ENCODE measurements at regions not wholly inside any gene's neighbourhood (a gene's known extent, or its start where the extent isn't known, plus 50 kb on each side); places are given as distances from the start of the nearest gene placed in this dataset.

- no peaks in the 10 kb centered on the region for H3K27me3 ChIP-seq (ENCODE audit: insufficient read depth, low read depth)
- no peak overlapping the region for H3K4me2 ChIP-seq
- H3K36me3 ChIP-seq (ENCODE audit: insufficient read depth): no peaks in the 10 kb centered on the region
- no peak overlapping the region for H3K9ac ChIP-seq
- no peaks in the 10 kb centered on the region for H4K20me1 ChIP-seq (ENCODE audit: insufficient read depth)
- H3K4me3 ChIP-seq (IDR thresholded peaks at IDR 0.05; ENCODE audit: insufficient read depth, low read depth, low read length): no peak overlapping the region
- no peaks in the 10 kb centered on the region for H3K79me2 ChIP-seq (ENCODE audit: insufficient read depth, low read depth)
- no peaks in the 10 kb centered on the region for H3K4me1 ChIP-seq (ENCODE audit: low read depth, poor library complexity, severe bottlenecking)
- H2AFZ ChIP-seq (ENCODE audit: low read depth): no peak overlapping the region
- no peak overlapping the region for H3K27ac ChIP-seq
- TF ChIP-seq, protein P1, sequence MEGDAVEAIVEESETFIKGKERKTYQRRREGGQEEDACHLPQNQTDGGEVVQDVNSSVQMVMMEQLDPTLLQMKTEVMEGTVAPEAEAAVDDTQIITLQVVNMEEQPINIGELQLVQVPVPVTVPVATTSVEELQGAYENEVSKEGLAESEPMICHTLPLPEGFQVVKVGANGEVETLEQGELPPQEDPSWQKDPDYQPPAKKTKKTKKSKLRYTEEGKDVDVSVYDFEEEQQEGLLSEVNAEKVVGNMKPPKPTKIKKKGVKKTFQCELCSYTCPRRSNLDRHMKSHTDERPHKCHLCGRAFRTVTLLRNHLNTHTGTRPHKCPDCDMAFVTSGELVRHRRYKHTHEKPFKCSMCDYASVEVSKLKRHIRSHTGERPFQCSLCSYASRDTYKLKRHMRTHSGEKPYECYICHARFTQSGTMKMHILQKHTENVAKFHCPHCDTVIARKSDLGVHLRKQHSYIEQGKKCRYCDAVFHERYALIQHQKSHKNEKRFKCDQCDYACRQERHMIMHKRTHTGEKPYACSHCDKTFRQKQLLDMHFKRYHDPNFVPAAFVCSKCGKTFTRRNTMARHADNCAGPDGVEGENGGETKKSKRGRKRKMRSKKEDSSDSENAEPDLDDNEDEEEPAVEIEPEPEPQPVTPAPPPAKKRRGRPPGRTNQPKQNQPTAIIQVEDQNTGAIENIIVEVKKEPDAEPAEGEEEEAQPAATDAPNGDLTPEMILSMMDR (conservative IDR thresholded peaks at IDR 0.05; ENCODE audit: low read depth, low read length): no peak
These were observed 111.4 kb downstream of the LUZP4 start for GRCh38 chrX:115400960-115401359.

DNA sequence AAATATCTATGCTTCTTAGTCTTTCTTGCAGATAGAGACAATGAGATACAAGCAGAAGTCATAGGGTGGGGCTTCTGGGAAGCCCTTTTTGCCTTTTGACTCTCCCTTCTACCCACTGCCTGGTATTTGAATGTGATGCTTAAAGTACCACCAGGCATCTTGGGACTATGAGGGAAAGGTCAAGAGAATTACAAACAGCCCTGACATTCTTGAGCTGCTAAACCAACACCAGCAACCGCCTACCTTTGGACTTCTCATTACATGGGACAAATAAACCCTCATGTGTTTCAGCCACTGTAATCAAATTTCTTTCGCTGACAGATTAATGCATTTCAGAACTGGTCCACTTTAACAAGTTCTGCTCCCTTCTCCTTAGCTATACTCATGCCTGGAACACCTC lies 112.8 kb downstream of the LUZP4 start:
- Histone ChIP-seq H3K79me2 (ENCODE audit: insufficient read depth, low read depth) (no peaks in the 10 kb centered on the region), H2AFZ (ENCODE audit: low read depth) (no peak overlapping the region), H4K20me1 (ENCODE audit: insufficient read depth) (no peaks in the 10 kb centered on the region), H3K4me1 (ENCODE audit: low read depth, poor library complexity, severe bottlenecking) (no peaks in the 10 kb centered on the region), H3K4me2 (no peak overlapping the region), H3K9ac (no peak overlapping the region), H3K27me3 (ENCODE audit: insufficient read depth, low read depth) (no peaks in the 10 kb centered on the region), H3K36me3 (ENCODE audit: insufficient read depth) (no peaks in the 10 kb centered on the region), H3K4me3 (IDR thresholded peaks at IDR 0.05; ENCODE audit: insufficient read depth, low read depth, low read length) (no peak overlapping the region), H3K27ac (no peak overlapping the region)
- TF ChIP-seq, protein P1 (conservative IDR thresholded peaks at IDR 0.05; ENCODE audit: low read depth, low read length): no peak

DNA sequence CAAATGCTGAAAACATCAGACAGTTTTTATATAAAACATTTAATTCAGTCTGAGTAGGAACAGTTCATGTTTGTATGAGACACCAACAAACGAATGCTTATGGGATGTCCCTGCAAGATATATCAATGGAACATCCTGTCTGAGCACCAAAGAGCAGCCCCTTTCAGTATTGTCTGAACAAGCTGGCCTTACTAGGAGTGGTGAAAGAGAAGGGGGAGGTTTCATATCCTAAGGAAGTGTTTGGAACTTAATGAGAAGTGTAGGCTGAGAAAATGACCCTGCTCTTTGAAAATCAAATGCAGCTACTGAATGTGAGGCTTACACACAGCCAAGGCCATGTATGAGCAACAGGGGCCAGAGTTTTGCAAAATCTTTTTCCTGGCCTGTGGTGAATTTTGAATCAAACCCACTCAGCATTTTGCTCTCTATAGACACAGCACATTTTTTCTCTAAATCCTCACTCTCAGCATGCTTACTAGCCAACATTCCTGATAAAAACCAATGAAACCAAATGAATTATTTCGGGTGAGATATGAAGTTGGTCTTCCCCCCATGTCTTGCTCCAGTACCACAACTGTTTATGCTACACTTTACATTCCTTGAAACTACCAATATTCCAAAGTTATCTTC lies 119.4 kb downstream of the LUZP4 start:
- TF ChIP-seq, protein P1 (conservative IDR thresholded peaks at IDR 0.05; ENCODE audit: low read depth, low read length): no peak
- Histone ChIP-seq H2AFZ (ENCODE audit: low read depth) (no peak overlapping the region), H3K9ac (no peak overlapping the region), H3K79me2 (ENCODE audit: insufficient read depth, low read depth) (no peaks in the 10 kb centered on the region), H3K27me3 (ENCODE audit: insufficient read depth, low read depth) (no peaks in the 10 kb centered on the region), H3K4me1 (ENCODE audit: low read depth, poor library complexity, severe bottlenecking) (no peaks in the 10 kb centered on the region), H3K36me3 (ENCODE audit: insufficient read depth) (no peaks in the 10 kb centered on the region), H3K4me2 (no peak overlapping the region), H3K27ac (no peak overlapping the region), H4K20me1 (ENCODE audit: insufficient read depth) (no peaks in the 10 kb centered on the region), H3K4me3 (IDR thresholded peaks at IDR 0.05; ENCODE audit: insufficient read depth, low read depth, low read length) (no peak overlapping the region)

DNA sequence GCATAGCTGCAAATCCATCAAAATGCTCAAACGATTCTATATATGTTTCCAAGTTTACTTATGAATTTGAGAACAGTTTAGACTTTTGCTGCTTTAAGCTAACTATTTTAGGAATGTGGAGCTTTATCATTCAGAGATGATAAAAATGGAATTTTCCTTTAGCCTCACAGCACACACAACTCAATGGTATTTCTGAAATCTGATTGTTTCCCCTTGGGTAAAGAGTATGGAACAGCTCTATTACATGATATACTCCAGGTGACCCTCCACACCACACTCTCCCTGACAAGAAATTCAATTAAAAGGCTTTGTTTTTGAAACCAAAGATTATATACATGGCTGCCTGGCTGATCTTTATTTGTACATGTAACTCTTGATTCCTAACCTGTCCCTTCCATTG lies 120.0 kb downstream of the LUZP4 start:
- no peaks in the 10 kb centered on the region for H3K27me3 ChIP-seq (ENCODE audit: insufficient read depth, low read depth)

More for the DNA sequence above, 120.0 kb downstream of the LUZP4 start:
- H3K79me2 ChIP-seq (ENCODE audit: insufficient read depth, low read depth): no peaks in the 10 kb centered on the region
- TF ChIP-seq, protein P1 (conservative IDR thresholded peaks at IDR 0.05; ENCODE audit: low read depth, low read length): no peak
- H2AFZ ChIP-seq (ENCODE audit: low read depth): no peak overlapping the region
- no peaks in the 10 kb centered on the region for H3K4me1 ChIP-seq (ENCODE audit: low read depth, poor library complexity, severe bottlenecking)
- H3K4me3 ChIP-seq (IDR thresholded peaks at IDR 0.05; ENCODE audit: insufficient read depth, low read depth, low read length): no peak overlapping the region
- no peak overlapping the region for H3K9ac ChIP-seq
- no peak overlapping the region for H3K4me2 ChIP-seq
- H3K36me3 ChIP-seq (ENCODE audit: insufficient read depth): no peaks in the 10 kb centered on the region
- no peak overlapping the region for H3K27ac ChIP-seq
- no peaks in the 10 kb centered on the region for H4K20me1 ChIP-seq (ENCODE audit: insufficient read depth)
